Breast epithelium (tissue), 4 donors: ENCODE measurements at regions not wholly inside any gene's neighbourhood (a gene's known extent, or its start where the extent isn't known, plus 50 kb on each side); places are given as distances from the start of the nearest gene placed in this dataset.
"Not testable (repeated sequence)": the region's sequence is repeated elsewhere in the genome, so short reads cannot be mapped to it uniquely, and the experiment has no call there.

Experiments used
- DNase-seq, 2 donors: peaks; one replicate each; pipeline ENCODE4 v3.0.0-alpha.2; 2019; ENCODE audit warnings: low spot score in 2 of 2
- H3K27ac ChIP-seq, 2 donors: fragments of 200-600 bp; sonication (generic) in 1 of 2; one replicate each; pipeline ENCODE4 v1.5.1; 2016 to 2019; ENCODE audit warnings: mild to moderate bottlenecking in 1 of 2
- H3K27me3 ChIP-seq, 2 donors: fragments of 200-600 bp; sonication (generic) in 1 of 2; one replicate each; pipeline versions ENCODE4 v1.5.1 to v1.6.0; 2017 to 2019; ENCODE audit warnings: control low read depth in 1 of 2, mild to moderate bottlenecking in 1 of 2
- H3K36me3 ChIP-seq: fragments of 200-600 bp; one replicate; pipeline ENCODE4 v1.5.1; 2019
- H3K4me1 ChIP-seq, 2 donors: fragments of 200-600 bp; sonication (generic); one replicate each; pipeline ENCODE4 v1.5.1; 2016 to 2019; ENCODE audit warnings: control low read depth in 1 of 2
- H3K4me3 ChIP-seq, 3 donors: fragments of 200-600 bp; sonication (generic); 1 replicate in 2 of 3; 2 replicates in 1 of 3; pipeline ENCODE4 v1.5.1; 2016 to 2019; ENCODE audit warnings: mild to moderate bottlenecking in 3 of 3, moderate library complexity in 2 of 3
- H3K9me3 ChIP-seq, 2 donors: fragments of 200-600 bp; sonication (generic) in 1 of 2; one replicate each; pipeline ENCODE4 v1.5.1; 2016 to 2019; ENCODE audit warnings: control low read depth in 1 of 2
- intact Hi-C: fragments of 100-400 bp; cut with DNase I; formaldehyde crosslinking; loops from one replicate; pipeline ENCODE4 v1.15.1; 2023; ENCODE audit warnings: low total_unique reads

GRCh38 chr1:223907943-223908587, 62.3 kb upstream of the TP53BP2 start:
- H3K27ac ChIP-seq, DNase-seq, H3K36me3 ChIP-seq, H3K27me3 ChIP-seq, intact Hi-C loops, H3K4me1 ChIP-seq, H3K4me3 ChIP-seq, H3K9me3 ChIP-seq: not testable (repeated sequence)

GRCh38 chr1:223903221-223903620, 57.5 kb upstream of the TP53BP2 start:
- H3K4me1 ChIP-seq, DNase-seq, H3K27ac ChIP-seq, H3K36me3 ChIP-seq, intact Hi-C loops, H3K27me3 ChIP-seq, H3K4me3 ChIP-seq, H3K9me3 ChIP-seq: not testable (repeated sequence)

- intact Hi-C loops: not testable (repeated sequence)
Measured at GRCh38 chr1:223899775-223900174, 54.0 kb upstream of the TP53BP2 start.

GRCh38 chr1:223897097-223897496, 51.4 kb upstream of the TP53BP2 start:
- DNase-seq, intact Hi-C loops, H3K4me1 ChIP-seq, H3K4me3 ChIP-seq, H3K27me3 ChIP-seq, H3K36me3 ChIP-seq, H3K27ac ChIP-seq, H3K9me3 ChIP-seq: not testable (repeated sequence)

More at GRCh38 chr1:223899775-223900174, 54.0 kb upstream of the TP53BP2 start:
- H3K9me3 ChIP-seq, H3K27ac ChIP-seq, H3K27me3 ChIP-seq, H3K36me3 ChIP-seq, H3K4me1 ChIP-seq, H3K4me3 ChIP-seq: not testable (repeated sequence)
- peak in 1 of 2 donors; percentile 26 for DNase-seq

- intact Hi-C loops, H3K27ac ChIP-seq, H3K36me3 ChIP-seq, H3K4me3 ChIP-seq, DNase-seq, H3K4me1 ChIP-seq, H3K9me3 ChIP-seq, H3K27me3 ChIP-seq: not testable (repeated sequence)
Measured at GRCh38 chr1:223895950-223896349, 50.2 kb upstream of the TP53BP2 start.
